ENCODE measurements at regions not wholly inside any gene's neighbourhood (a gene's known extent, or its start where the extent isn't known, plus 50 kb on each side); places are given as distances from the start of the nearest gene placed in this dataset.

GRCh38 chr3:187822402-187822801 lies 77.1 kb upstream of the BCL6 start:
- Histone ChIP-seq H3K4me1 (ENCODE audit: control insufficient read depth in 1 of 2, insufficient read depth in 2 of 2, low read length in 2 of 2) (no peaks in the 10 kb centered on the region), H3K9me3 (ENCODE audit: control insufficient read depth in 1 of 2, low read length in 2 of 2) (no peaks in the 10 kb centered on the region), H3K9ac (ENCODE audit: low read depth in 1 of 2, low read length in 2 of 2) (no peak overlapping the region), H3K27ac (ENCODE audit: low read depth, low read length) (no peak overlapping the region), H3K27me3 (ENCODE audit: control insufficient read depth in 1 of 2, insufficient read depth in 2 of 2, low read length in 2 of 2) (no peaks in the 10 kb centered on the region), H3K36me3 (ENCODE audit: control insufficient read depth in 1 of 2, insufficient read depth in 2 of 2, low read length in 2 of 2) (no peaks in the 10 kb centered on the region), H3K4me3 (ENCODE audit: low read depth in 1 of 2, low read length in 2 of 2) (no peak overlapping the region)

DNA sequence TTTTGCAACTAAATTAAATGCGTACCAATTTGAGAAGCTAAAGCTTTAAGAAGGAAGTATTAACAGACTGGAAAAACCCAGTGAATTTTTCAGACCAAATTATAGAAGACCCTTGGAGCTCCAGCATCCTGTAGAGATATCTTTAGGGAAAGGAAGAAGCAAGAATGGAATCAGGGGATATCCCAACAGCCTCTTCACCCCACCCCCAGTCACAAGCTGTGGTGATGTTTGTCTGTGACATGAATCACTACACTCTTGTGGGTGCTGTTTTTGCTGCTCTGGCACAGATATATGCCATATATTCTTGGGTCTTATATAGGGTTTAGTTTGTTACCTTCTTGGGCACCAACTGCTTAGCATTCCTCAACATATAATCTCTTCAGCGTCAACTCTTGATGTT lies 78.5 kb upstream of the BCL6 start:
- no peaks in the 10 kb centered on the region for H3K36me3 ChIP-seq (ENCODE audit: control insufficient read depth in 1 of 2, insufficient read depth in 2 of 2, low read length in 2 of 2)
- no peaks in the 10 kb centered on the region for H3K9me3 ChIP-seq (ENCODE audit: control insufficient read depth in 1 of 2, low read length in 2 of 2)
- H3K27me3 ChIP-seq (ENCODE audit: control insufficient read depth in 1 of 2, insufficient read depth in 2 of 2, low read length in 2 of 2), result no peaks in the 10 kb centered on the region
- no peak overlapping the region for H3K4me3 ChIP-seq (ENCODE audit: low read depth in 1 of 2, low read length in 2 of 2)
- no peak overlapping the region for H3K27ac ChIP-seq (ENCODE audit: low read depth, low read length)
- H3K9ac ChIP-seq (ENCODE audit: low read depth in 1 of 2, low read length in 2 of 2), result no peak overlapping the region
- peaks cover 4 to 5% of the 10 kb centered on the region in 2 donors for H3K4me1 ChIP-seq (ENCODE audit: control insufficient read depth in 1 of 2, insufficient read depth in 2 of 2, low read length in 2 of 2)

- Histone ChIP-seq H3K27ac (ENCODE audit: low read depth, low read length) (no peak overlapping the region), H3K9ac (ENCODE audit: low read depth in 1 of 2, low read length in 2 of 2) (no peak overlapping the region), H3K4me1 (ENCODE audit: control insufficient read depth in 1 of 2, insufficient read depth in 2 of 2, low read length in 2 of 2) (peaks cover 7 to 11% of the 10 kb centered on the region in 2 donors), H3K27me3 (ENCODE audit: control insufficient read depth in 1 of 2, insufficient read depth in 2 of 2, low read length in 2 of 2) (no peaks in the 10 kb centered on the region), H3K9me3 (ENCODE audit: control insufficient read depth in 1 of 2, low read length in 2 of 2) (no peaks in the 10 kb centered on the region), H3K4me3 (ENCODE audit: low read depth in 1 of 2, low read length in 2 of 2) (no peak overlapping the region), H3K36me3 (ENCODE audit: control insufficient read depth in 1 of 2, insufficient read depth in 2 of 2, low read length in 2 of 2) (no peaks in the 10 kb centered on the region)
Observed at GRCh38 chr3:187827723-187828122, 82.5 kb upstream of the BCL6 start.

DNA sequence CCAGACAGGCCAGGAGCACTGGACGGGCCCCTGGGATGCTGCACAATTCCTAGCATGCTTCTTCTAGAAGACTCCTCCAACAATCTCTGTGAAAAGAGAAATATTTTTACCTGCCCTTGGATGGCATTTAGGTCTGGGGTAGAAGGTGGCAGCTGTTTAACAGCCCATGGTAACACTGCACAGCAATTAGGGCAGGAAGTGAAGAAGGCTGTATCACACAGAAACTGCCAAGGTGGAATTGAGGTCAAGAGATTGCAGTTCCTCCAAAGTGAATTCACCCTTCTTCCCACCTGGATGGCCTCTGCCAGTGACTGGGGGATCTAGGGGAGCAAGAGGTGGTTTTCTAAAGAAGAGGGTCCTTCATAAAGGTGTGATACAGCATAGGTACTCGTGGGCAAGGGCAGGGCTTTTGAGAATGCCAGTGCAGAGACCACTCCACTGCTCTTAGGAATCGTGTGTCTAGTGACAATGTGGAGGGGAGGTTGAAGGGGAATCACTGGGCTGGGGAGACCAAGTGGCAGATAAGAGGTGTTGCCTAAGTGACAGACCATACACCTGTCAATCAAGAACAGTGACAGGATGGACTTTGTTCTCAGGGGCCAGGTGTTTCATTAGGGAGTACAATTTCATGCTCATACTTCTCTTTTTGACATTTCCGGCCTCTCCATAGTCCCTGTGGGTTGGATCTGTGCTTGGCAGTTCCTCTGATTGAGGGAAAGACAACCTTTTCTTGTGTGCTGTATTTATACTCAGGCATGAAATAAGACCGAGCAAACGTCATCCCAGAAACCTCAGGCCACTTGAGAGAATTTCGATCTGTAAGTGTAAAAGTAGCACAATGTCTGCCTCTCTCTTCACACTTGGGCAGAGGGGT lies 83.5 kb upstream of the BCL6 start:
- Histone ChIP-seq H3K4me1 (ENCODE audit: control insufficient read depth in 1 of 2, insufficient read depth in 2 of 2, low read length in 2 of 2) (peaks cover 7 to 11% of the 10 kb centered on the region in 2 donors), H3K27ac (ENCODE audit: low read depth, low read length) (no peak overlapping the region), H3K9ac (ENCODE audit: low read depth in 1 of 2, low read length in 2 of 2) (no peak overlapping the region), H3K9me3 (ENCODE audit: control insufficient read depth in 1 of 2, low read length in 2 of 2) (no peaks in the 10 kb centered on the region), H3K36me3 (ENCODE audit: control insufficient read depth in 1 of 2, insufficient read depth in 2 of 2, low read length in 2 of 2) (no peaks in the 10 kb centered on the region), H3K4me3 (ENCODE audit: low read depth in 1 of 2, low read length in 2 of 2) (no peak overlapping the region), H3K27me3 (ENCODE audit: control insufficient read depth in 1 of 2, insufficient read depth in 2 of 2, low read length in 2 of 2) (no peaks in the 10 kb centered on the region)

DNA sequence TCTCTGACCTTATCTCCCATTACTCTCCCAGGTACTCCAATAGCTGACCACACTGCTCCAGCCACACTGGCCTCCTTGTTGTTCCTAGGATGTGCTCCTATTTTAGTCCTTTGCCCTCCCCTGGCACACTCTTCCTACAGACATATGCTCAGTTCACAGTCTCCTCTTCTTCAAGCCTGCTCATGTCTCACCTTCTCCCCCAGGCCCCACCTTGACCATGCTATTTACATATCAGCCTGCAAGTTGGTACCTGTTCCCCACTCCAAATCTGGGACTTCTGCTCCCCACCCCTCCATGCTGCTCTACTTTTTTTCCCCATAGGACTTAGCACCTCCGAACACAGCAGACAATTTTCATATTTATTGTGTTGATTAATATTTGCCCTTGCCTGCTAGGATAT lies 84.9 kb upstream of the BCL6 start:
- Histone ChIP-seq H3K9me3 (ENCODE audit: control insufficient read depth in 1 of 2, low read length in 2 of 2) (no peaks in the 10 kb centered on the region), H3K36me3 (ENCODE audit: control insufficient read depth in 1 of 2, insufficient read depth in 2 of 2, low read length in 2 of 2) (no peaks in the 10 kb centered on the region), H3K4me3 (ENCODE audit: low read depth in 1 of 2, low read length in 2 of 2) (no peak overlapping the region), H3K4me1 (ENCODE audit: control insufficient read depth in 1 of 2, insufficient read depth in 2 of 2, low read length in 2 of 2) (peaks cover 7 to 11% of the 10 kb centered on the region in 2 donors), H3K9ac (ENCODE audit: low read depth in 1 of 2, low read length in 2 of 2) (no peak overlapping the region), H3K27ac (ENCODE audit: low read depth, low read length) (no peak overlapping the region), H3K27me3 (ENCODE audit: control insufficient read depth in 1 of 2, insufficient read depth in 2 of 2, low read length in 2 of 2) (no peaks in the 10 kb centered on the region)

DNA sequence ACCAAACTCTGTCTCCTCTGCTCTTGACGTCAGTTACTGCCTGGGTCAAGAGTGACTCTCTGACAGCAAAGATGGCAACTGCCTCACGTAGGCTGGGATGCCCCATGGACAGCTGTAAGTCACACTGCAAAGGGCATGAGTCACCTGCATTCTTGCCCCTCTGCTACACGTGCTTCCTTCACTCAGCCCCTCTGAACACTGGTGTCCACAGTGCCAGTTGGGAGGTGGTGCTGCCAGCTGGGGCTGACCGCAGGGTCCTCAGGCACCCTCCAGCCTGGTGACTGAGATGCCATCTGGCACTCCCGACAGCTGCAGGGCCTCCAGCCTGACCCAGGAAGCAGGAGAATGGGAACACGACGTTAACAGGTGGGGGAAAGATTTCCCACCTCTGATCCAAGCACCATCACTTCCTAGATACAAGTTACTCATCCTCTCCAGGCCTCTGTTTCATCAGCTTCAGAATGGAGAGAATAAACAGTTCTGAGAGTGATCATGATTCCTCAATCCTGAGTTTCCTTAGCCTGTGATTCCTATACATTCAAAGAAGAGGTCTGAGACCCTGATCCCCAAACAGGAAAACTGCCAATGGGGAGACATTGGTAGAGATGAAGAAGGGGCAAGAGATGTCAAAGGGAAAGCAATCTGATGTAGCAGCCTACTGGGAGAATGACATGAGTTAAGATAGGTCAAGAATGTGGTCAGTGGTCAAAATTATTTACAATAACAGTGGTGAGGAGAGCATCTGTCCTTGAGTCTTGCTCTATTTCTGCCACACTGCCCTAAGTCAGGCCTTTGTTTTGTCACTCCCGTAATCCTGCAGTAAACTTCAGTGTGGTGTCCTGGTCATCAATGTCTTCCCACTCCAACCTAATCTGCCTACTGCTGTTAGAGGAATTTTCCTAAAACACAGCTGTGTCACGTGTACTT lies 86.1 kb upstream of the BCL6 start:
- Histone ChIP-seq H3K4me1 (ENCODE audit: control insufficient read depth in 1 of 2, insufficient read depth in 2 of 2, low read length in 2 of 2) (peaks cover 7 to 11% of the 10 kb centered on the region in 2 donors), H3K27ac (ENCODE audit: low read depth, low read length) (no peak overlapping the region), H3K27me3 (ENCODE audit: control insufficient read depth in 1 of 2, insufficient read depth in 2 of 2, low read length in 2 of 2) (no peaks in the 10 kb centered on the region), H3K4me3 (ENCODE audit: low read depth in 1 of 2, low read length in 2 of 2) (no peak overlapping the region), H3K36me3 (ENCODE audit: control insufficient read depth in 1 of 2, insufficient read depth in 2 of 2, low read length in 2 of 2) (no peaks in the 10 kb centered on the region), H3K9ac (ENCODE audit: low read depth in 1 of 2, low read length in 2 of 2) (no peak overlapping the region), H3K9me3 (ENCODE audit: control insufficient read depth in 1 of 2, low read length in 2 of 2) (no peaks in the 10 kb centered on the region)

DNA sequence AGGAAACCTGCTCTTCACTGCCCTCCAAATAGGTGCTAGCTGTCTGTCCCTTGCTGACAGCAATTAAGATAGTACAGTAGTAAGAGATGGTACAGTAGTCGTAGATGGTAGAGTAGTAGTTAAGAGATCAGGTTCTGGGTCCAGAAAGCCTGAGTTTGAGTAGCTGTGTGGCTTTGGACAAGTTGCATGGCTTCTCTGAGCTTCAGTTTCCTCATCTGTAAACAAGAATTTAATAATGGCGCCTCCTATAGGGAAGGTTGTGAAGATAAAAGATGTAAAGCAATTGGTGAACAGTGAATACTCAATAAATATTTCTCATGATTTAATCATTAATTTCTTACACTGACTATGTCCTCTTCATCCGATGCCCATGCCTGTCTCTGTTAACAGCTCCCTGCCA lies 86.9 kb upstream of the BCL6 start:
- Histone ChIP-seq H3K9ac (ENCODE audit: low read depth in 1 of 2, low read length in 2 of 2) (no peak overlapping the region), H3K4me1 (ENCODE audit: control insufficient read depth in 1 of 2, insufficient read depth in 2 of 2, low read length in 2 of 2) (peaks cover 7 to 11% of the 10 kb centered on the region in 2 donors), H3K27me3 (ENCODE audit: control insufficient read depth in 1 of 2, insufficient read depth in 2 of 2, low read length in 2 of 2) (no peaks in the 10 kb centered on the region), H3K9me3 (ENCODE audit: control insufficient read depth in 1 of 2, low read length in 2 of 2) (no peaks in the 10 kb centered on the region), H3K36me3 (ENCODE audit: control insufficient read depth in 1 of 2, insufficient read depth in 2 of 2, low read length in 2 of 2) (no peaks in the 10 kb centered on the region), H3K4me3 (ENCODE audit: low read depth in 1 of 2, low read length in 2 of 2) (no peak overlapping the region), H3K27ac (ENCODE audit: low read depth, low read length) (no peak overlapping the region)

DNA sequence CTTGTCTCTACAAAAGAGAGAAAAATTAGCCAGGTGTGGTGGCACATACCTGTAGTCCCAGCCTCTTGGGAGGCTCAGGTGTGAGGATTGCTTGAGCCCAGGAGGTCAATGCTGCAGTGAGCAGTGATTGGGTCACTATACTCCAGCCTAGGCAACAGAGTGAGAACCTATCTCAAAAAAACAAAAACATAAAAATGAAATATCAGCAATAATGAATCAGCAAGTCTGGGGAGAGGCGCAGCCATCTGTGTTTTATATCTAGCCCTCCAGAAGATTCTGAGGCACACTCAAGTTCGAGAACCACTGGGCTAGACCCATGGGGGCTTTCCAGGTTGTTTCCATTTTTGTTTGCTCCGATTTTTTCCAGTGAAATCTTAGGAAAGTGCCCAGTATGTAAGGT lies 88.1 kb upstream of the BCL6 start:
- Histone ChIP-seq H3K4me1 (ENCODE audit: control insufficient read depth in 1 of 2, insufficient read depth in 2 of 2, low read length in 2 of 2) (peaks cover 7 to 10% of the 10 kb centered on the region in 2 donors), H3K36me3 (ENCODE audit: control insufficient read depth in 1 of 2, insufficient read depth in 2 of 2, low read length in 2 of 2) (no peaks in the 10 kb centered on the region), H3K4me3 (ENCODE audit: low read depth in 1 of 2, low read length in 2 of 2) (no peak overlapping the region), H3K9ac (ENCODE audit: low read depth in 1 of 2, low read length in 2 of 2) (no peak overlapping the region), H3K27ac (ENCODE audit: low read depth, low read length) (no peak overlapping the region), H3K9me3 (ENCODE audit: control insufficient read depth in 1 of 2, low read length in 2 of 2) (no peaks in the 10 kb centered on the region), H3K27me3 (ENCODE audit: control insufficient read depth in 1 of 2, insufficient read depth in 2 of 2, low read length in 2 of 2) (no peaks in the 10 kb centered on the region)

DNA sequence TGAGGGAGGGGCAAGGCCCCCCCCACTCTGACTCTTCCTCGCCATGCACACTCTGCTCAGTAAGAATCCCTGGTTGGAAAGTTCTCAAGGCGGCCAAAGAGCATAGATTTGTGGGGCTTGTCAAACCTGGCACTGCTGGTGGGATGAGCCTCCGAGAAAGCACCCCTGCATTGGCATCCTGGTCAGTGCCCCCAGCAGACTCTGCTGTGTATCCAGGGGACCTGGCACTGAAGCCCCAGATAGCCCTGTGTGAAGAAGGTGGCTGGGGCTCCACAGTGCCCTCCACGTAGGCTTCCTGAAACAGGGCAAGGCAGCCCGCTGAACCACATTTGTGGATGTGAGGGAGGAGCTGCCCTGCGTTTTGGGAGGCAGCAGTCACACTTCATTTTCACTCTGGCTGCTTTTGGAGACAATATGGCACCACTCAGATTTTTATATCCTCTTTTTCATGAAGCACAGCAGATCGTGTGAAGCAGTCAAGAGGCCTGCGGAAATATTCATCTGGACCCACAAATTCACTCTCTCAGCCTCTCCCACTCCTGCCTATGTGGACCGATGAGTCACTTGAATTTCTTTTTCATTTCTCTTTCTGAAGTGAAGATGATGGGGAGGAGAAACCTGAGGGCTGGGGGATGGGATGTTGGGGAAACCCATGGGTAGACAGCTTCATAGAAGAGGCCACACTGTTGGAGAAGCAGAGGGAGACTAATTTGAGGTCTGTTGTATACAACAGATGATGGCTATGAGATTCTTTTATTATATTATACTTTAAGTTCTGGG lies 88.7 kb upstream of the BCL6 start:
- Histone ChIP-seq H3K4me1 (ENCODE audit: control insufficient read depth in 1 of 2, insufficient read depth in 2 of 2, low read length in 2 of 2) (peaks cover under 1 to 4% of the 10 kb centered on the region in 2 donors), H3K9me3 (ENCODE audit: control insufficient read depth in 1 of 2, low read length in 2 of 2) (no peaks in the 10 kb centered on the region), H3K27ac (ENCODE audit: low read depth, low read length) (no peak overlapping the region), H3K36me3 (ENCODE audit: control insufficient read depth in 1 of 2, insufficient read depth in 2 of 2, low read length in 2 of 2) (no peaks in the 10 kb centered on the region), H3K27me3 (ENCODE audit: control insufficient read depth in 1 of 2, insufficient read depth in 2 of 2, low read length in 2 of 2) (no peaks in the 10 kb centered on the region), H3K4me3 (ENCODE audit: low read depth in 1 of 2, low read length in 2 of 2) (no peak overlapping the region), H3K9ac (ENCODE audit: low read depth in 1 of 2, low read length in 2 of 2) (no peak overlapping the region)
